ENCODE measurements at regions not wholly inside any gene's neighbourhood (a gene's known extent, or its start where the extent isn't known, plus 50 kb on each side); places are given as distances from the start of the nearest gene placed in this dataset.
"Not testable (repeated sequence)": the region's sequence is repeated elsewhere in the genome, so short reads cannot be mapped to it uniquely, and the experiment has no call there.

GRCh38 chr16:54746596-54746995 is 184.1 kb upstream of the IRX5 start:
- Histone ChIP-seq H3K27ac (replicated peaks) (no peak overlapping the region), H3K27me3 (ENCODE audit: low read depth) (peaks cover 17% of the 10 kb centered on the region), H3K4me1 (no peaks in the 10 kb centered on the region), H3K36me3 (no peaks in the 10 kb centered on the region), H3K4me3 (no peak overlapping the region), H3K9me3 (replicated peaks) (no peaks in the 10 kb centered on the region)
- intact Hi-C loops (cut with micrococcal nuclease): no loop called here
- no peak for TF ChIP-seq CTCF (IDR thresholded peaks at IDR 0.05; ENCODE audit: borderline replicate concordance)
- no peak for DNase-seq

- no peaks in the 10 kb centered on the region for H3K4me1 ChIP-seq
- intact Hi-C loops (cut with micrococcal nuclease): no loop called here
- no peak for TF ChIP-seq CTCF (IDR thresholded peaks at IDR 0.05; ENCODE audit: borderline replicate concordance)
- no peaks in the 10 kb centered on the region for H3K9me3 ChIP-seq (replicated peaks)
- H3K27me3 ChIP-seq (ENCODE audit: low read depth): peaks cover 14% of the 10 kb centered on the region
- no peak for DNase-seq
- no peak overlapping the region for H3K4me3 ChIP-seq
- H3K36me3 ChIP-seq: no peaks in the 10 kb centered on the region
- no peak overlapping the region for H3K27ac ChIP-seq (replicated peaks)
Observed at GRCh38 chr16:54744998-54745397, 185.7 kb upstream of the IRX5 start.

GRCh38 chr16:54742436-54742835 is 188.2 kb upstream of the IRX5 start:
- DNase-seq: no peak
- Histone ChIP-seq H3K27ac (replicated peaks) (no peak overlapping the region), H3K4me1 (no peaks in the 10 kb centered on the region), H3K27me3 (ENCODE audit: low read depth) (peaks cover 8% of the 10 kb centered on the region), H3K4me3 (no peak overlapping the region), H3K36me3 (no peaks in the 10 kb centered on the region), H3K9me3 (replicated peaks) (no peaks in the 10 kb centered on the region)
- TF ChIP-seq CTCF (IDR thresholded peaks at IDR 0.05; ENCODE audit: borderline replicate concordance): no peak
- intact Hi-C loops (cut with micrococcal nuclease): no loop called here

GRCh38 chr16:54739381-54739780 is 191.3 kb upstream of the IRX5 start:
- Histone ChIP-seq H3K4me3 (no peak overlapping the region), H3K4me1 (no peaks in the 10 kb centered on the region), H3K27ac (replicated peaks) (no peak overlapping the region), H3K36me3 (no peaks in the 10 kb centered on the region), H3K27me3 (ENCODE audit: low read depth) (no peaks in the 10 kb centered on the region), H3K9me3 (replicated peaks) (no peaks in the 10 kb centered on the region)
- intact Hi-C loops (cut with micrococcal nuclease): no loop called here
- TF ChIP-seq CTCF (IDR thresholded peaks at IDR 0.05; ENCODE audit: borderline replicate concordance): no peak
- DNase-seq: no peak

- Histone ChIP-seq H3K9me3 (replicated peaks) (no peaks in the 10 kb centered on the region), H3K27ac (replicated peaks) (no peak overlapping the region), H3K4me3 (no peak overlapping the region), H3K27me3 (ENCODE audit: low read depth) (peaks cover 18% of the 10 kb centered on the region), H3K36me3 (no peaks in the 10 kb centered on the region), H3K4me1 (no peaks in the 10 kb centered on the region)
- no peak for TF ChIP-seq CTCF (IDR thresholded peaks at IDR 0.05; ENCODE audit: borderline replicate concordance)
- no peak for DNase-seq
- intact Hi-C loops (cut with micrococcal nuclease): no loop called here
Observed at GRCh38 chr16:54734156-54734555, 196.5 kb upstream of the IRX5 start.

- DNase-seq; intact Hi-C loops (cut with micrococcal nuclease); H3K36me3 ChIP-seq; H3K9me3 ChIP-seq (replicated peaks); H3K4me3 ChIP-seq; H3K4me1 ChIP-seq; H3K27ac ChIP-seq (replicated peaks): not testable (repeated sequence)
- H3K27me3 ChIP-seq (ENCODE audit: low read depth): peaks cover 18% of the 10 kb centered on the region
Observed at GRCh38 chr16:54727696-54728095, 203.0 kb upstream of the IRX5 start.
